NAMALWA (cell line): ENCODE measurements at regions not wholly inside any gene's neighbourhood (a gene's known extent, or its start where the extent isn't known, plus 50 kb on each side); places are given as distances from the start of the nearest gene placed in this dataset.

Source experiments
- DNase-seq: peaks from one replicate; pipeline ENCODE4 v3.0.0-alpha.2; 2015; ENCODE audit warnings: low spot score

GRCh38 chr4:106767991-106768390 lies 268.1 kb downstream of the DKK2 start:
- no peak for DNase-seq

DNA sequence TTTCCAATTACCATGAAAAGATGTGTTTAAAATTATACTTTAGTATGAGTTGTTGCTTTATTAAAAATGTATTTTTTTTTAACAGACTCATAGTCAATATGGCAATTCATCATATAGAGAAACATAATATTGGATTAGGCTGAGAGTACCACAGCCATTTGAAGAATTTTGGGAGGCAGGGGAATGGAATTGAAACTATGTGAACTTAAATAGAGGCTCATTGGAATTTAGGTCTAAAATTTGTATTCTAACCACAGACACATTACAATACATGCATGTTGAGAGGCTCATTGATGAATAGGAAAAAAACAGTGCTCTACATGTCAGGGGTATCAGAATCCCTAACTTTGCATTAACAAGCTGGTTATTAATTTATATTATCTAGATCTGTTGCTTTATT lies 269.6 kb downstream of the DKK2 start:
- no peak for DNase-seq

DNA sequence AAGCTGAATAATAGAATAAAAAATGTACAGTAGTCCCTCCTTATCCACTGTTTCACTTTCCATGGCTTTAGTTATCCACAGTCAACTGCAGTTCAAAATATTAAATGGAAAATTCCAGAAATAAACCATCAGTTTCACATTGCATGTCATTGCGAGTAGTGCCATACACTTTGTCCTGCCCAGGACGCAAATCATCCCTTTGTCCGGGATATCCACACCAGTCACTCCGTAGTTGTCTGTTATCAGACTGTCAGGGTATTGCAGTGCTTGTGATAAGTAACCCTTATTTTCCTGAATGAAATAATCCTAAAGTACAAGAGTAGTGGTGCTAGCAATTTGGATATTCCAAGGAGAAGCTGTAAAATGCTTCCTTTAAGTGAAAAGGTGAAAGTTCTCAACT lies 271.3 kb downstream of the DKK2 start:
- DNase-seq = no peak

- no peak for DNase-seq
These were observed 273.3 kb downstream of the DKK2 start for GRCh38 chr4:106762666-106763443.

DNA sequence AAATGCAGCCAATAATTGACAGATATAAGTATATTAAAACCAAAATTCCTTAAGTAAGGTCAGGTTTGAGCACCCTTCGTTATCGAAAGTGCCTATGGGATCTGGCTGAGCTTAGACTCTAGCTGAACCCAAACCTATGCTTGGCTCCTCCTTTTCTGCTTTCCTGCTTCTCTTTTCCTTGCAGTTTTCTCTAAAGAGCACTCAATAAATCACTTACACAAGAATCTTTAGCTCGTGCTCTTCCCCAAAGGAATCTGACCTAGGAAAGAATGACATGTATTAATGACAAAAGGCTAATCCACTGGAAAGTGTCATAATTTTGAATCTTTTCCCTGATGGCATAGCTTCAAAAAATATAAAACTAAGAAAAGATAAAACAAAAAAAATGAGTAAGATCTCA lies 282.7 kb downstream of the DKK2 start:
- DNase-seq = no peak

GRCh38 chr4:106746451-106746850 lies 289.7 kb downstream of the DKK2 start:
- DNase-seq = no peak

DNA sequence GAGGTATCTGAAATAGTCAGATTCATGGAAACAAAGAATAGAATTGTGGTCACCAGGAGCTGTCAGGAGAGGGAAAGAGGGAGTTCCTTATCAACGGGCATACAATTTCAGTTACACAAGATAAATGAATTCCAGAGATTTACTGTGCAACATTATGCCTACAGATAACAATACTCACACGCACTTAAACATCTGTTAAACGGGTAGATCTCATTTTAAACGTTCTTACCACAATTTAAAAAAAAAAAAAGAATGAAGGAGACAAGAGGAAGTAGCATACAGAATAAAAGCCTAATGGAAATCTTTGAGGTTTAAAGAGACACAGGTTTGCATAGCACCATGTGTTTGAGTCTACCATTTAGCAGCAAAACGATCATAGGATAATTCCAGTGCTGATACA lies 298.0 kb downstream of the DKK2 start:
- no peak for DNase-seq

DNA sequence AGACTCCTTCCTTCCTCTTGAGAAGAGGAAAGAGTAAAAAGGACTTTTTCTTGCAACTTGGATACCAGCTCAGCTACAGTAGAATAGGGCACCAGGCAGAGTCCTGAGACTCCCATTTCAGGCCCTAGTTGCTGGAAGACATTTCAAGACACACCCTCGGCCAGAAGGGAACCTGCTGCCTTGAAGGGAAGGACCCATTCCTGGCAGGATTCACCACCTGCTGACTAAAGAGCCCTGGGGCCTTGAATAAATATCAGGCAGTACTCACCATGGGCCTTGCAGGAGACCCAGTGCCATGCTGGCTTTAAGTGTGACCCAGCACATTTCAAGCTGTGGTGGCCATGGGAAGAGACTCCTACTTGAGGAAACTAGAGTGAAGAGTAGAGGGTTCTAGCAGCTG lies 317.6 kb downstream of the DKK2 start:
- DNase-seq = no peak

DNA sequence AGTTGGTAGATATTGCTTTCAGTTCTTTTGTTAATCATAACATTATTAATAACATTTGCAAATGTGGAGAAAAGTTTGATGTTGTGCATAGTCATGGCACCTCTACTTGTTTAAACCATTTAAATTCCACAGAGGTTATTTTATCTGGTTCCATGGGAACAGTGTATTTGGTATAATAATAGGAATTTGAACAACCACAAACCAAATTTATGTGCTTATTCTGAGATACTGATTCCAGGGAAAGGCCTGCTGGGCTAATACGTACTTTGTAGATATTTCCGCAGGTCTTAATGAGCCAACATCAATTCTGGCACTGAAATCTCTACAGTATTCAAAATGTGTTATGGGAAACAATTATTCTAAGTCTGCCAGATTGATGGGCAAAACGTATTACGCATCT lies 319.0 kb downstream of the DKK2 start:
- DNase-seq = no peak

GRCh38 chr4:106715825-106716224 lies 320.3 kb downstream of the DKK2 start:
- DNase-seq = no peak

DNA sequence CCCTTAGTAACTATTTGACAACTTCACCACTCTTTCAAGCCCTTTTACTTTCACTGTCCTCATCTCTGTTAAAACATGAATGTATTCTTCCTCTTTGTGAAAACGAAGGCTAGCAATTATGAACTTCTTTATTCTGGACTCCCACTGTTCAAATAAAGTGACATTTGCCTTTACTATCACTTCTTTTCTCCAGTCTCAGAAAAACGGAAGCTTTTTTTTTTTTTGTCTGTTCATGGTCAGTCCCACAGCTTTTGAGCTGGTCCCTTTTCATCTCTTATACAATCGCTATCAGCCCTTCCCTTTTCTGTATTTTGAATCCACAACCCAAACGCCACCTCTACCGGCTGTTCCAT lies 327.7 kb downstream of the DKK2 start:
- no peak for DNase-seq

- DNase-seq = no peak
These were observed 328.2 kb downstream of the DKK2 start for GRCh38 chr4:106707776-106708463.

- DNase-seq = no peak
These were observed 331.8 kb downstream of the DKK2 start for GRCh38 chr4:106704253-106704870.

GRCh38 chr4:106700321-106700720 lies 331.7 kb upstream of the GIMD1 start:
- DNase-seq = no peak

DNA sequence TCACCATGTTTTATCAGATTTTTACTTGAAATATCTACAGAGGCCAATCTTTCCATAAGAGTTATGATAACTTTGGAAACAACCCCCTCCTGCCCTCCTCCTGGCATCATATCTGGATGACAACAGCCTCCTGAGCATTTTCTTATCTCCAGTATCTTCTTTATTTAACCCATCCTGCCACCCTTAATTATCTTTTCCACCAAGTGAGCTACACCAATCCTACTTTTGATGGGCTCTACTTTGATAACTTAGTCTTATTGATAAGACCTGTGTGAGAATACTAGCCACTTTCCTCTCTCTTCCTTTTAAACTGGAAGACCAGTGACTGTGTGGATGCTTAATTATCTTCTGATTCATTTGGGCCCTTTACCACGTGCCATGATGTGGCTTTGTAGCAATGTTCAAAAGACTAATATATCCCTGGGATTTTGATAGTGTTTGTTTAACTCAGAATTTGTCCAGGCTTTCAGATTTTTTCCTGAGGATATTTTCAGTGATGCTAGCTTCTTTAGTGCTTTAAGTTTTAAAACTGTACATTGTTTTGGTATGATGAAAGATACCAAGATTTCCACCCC lies 330.1 kb upstream of the GIMD1 start:
- no peak for DNase-seq

DNA sequence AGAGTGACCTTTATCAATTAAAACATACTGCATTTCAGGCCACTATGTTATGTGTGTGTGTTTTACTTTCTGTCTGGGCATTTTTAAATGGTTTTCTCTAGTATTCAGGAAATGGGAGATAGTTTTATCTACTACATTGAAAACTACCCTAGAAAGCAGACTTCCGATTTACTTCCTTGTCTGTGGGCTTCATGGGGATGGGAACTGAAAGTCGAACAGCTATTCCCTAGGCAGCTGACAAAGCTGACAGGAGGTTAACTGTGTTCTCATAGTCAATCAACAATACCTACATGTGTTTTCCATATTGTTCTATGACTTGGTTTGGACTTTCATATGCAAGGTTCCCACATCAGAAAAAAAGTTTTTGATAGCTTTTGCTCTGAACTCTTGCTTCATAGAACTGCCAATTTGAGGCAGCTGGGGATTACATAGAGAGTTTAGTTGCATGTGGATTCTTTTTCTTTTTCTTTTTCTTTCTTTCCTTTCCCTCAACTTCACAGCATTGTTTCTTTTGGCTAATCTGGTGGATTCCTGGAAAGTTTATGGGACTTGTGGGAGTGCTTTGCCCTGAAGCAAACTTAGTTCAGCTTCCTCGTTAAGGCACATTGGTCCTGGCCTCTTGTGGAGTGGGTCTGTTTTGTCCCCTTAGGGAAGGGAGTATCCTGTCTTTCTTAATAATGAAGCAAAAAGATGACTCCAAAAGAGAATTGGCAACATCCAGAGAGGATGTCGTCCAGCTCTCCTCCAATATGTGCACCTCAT lies 327.1 kb upstream of the GIMD1 start:
- no peak for DNase-seq

DNA sequence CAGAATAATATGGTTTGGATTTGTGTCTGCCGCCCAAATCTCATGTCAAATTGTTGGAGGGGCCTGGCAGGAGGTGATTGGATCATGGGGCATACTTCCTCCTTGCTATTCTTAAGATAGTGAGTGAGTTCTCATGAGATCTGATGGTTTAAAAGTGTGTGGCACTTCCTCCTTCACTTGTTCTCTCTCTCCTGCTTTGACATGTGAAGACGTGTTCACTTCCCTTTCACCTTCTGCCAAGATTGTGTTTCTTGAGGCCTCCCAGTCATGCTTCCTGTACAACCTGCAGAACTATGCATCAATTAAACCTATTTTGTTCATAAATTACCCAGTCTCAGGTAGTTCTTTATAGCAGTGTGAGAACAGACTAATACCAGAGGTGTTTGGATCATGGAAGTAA lies 325.7 kb upstream of the GIMD1 start:
- DNase-seq = no peak

DNA sequence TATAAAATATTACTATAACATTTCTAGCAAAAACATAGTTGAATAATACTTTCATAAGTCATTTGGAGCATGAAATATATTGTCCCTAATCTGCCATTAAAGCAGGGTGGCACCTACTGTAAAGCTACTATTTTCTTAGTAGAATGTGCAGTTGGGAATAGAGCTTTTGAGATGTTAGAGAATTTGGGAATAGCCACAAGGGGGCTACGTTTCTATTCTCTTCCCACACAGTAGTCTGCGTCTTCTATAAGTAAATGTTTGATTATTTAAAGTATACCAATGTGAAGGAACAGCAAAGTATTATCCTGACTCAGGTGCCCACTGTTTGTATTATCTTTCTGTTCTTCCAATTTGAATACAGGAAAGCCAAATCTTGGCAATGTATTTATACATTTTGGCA lies 323.2 kb upstream of the GIMD1 start:
- DNase-seq = no peak

DNA sequence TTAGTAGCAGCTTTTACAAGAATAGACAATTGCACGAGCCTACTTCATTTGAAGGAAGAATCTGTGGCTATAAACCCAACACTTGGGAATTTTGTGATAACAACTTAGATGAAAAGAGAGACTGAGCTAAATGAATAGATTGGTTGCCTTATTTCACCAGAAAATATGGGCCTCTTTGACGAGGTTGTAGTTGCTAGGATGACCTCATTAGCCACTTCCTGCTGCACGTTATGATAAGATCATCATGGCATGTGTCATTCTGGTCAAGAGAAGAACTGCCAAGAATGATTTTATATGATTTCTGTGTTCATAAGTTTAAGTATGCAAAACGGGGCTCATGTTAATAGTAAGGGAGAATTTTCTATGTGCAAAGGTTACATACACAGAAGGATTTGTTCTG lies 321.9 kb upstream of the GIMD1 start:
- DNase-seq = no peak

DNA sequence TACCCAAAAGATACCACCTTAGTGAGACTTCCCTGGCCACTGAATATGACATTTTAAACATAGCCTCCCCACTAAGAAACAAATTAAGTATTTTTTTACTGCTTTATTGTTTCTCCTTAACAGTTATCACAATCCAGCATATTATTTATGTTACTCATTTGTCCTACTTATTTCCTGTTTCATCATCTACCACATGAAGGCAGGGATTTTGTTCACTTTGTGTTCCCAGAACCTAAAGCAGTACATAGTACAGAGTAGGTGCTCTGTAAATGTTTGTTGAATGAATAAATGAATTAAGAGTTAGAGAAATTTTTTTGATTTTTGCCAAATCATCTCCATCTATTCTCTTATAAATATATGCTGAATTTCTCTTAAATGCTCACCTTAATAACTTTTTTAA lies 318.4 kb upstream of the GIMD1 start:
- DNase-seq = no peak

- no peak for DNase-seq
These were observed 312.9 kb upstream of the GIMD1 start for GRCh38 chr4:106681381-106681921.

GRCh38 chr4:106679063-106679462 lies 310.5 kb upstream of the GIMD1 start:
- no peak for DNase-seq
